GM12891 (cell line): ENCODE measurements at regions not wholly inside any gene's neighbourhood (a gene's known extent, or its start where the extent isn't known, plus 50 kb on each side); places are given as distances from the start of the nearest gene placed in this dataset.

Source experiments
- POLR2A ChIP-seq: IDR thresholded peaks from 2 replicates; pipeline ENCODE4 v1.6.1; 2011; ENCODE audit warnings: low read depth, low read length, control low read depth
- POLR2AphosphoS5 ChIP-seq: IDR thresholded peaks from 2 replicates; pipeline ENCODE4 v1.6.1; 2011; ENCODE audit warnings: low read depth, low read length, control low read depth
- TAF1 ChIP-seq: IDR thresholded peaks from 2 replicates; pipeline ENCODE4 v1.6.1; 2011; ENCODE audit warnings: low read depth, low read length, control low read depth

DNA sequence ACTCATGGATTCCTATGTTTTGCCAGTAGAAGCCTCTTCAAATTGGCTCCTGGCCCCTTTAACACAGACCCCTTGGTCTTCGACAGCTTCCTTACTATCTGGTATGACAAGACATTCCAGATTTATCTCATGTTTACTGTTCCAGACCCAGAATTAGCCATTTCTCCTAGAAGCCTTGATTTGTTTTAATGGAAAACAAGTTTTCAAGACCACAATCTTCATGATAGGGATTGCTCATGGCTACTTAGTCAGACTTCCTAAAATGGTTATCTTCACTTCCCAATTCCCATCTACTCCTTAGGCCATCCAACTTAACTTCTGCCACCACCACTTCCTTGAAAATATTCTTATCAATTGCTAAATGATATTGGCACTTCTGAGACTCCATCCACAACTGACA, 63.2 kb downstream of the TTC32 start:
- TF ChIP-seq POLR2A: no peak
- no peak for TF ChIP-seq POLR2AphosphoS5
- no peak for TF ChIP-seq TAF1
